ENCODE measurements at regions not wholly inside any gene's neighbourhood (a gene's known extent, or its start where the extent isn't known, plus 50 kb on each side); places are given as distances from the start of the nearest gene placed in this dataset.

- DNase-seq: no peak
- intact Hi-C loops (cut with micrococcal nuclease; ENCODE audit: unreplicated experiment): no loop called here
- no peak overlapping the region for H3K27ac Mint-ChIP-seq (ENCODE audit: unreplicated experiment)
- no peaks in the 10 kb centered on the region for H3K36me3 Mint-ChIP-seq (ENCODE audit: insufficient read depth, unreplicated experiment)
- H3K4me3 Mint-ChIP-seq (ENCODE audit: low read depth, unreplicated experiment): no peak overlapping the region
- H3K27me3 Mint-ChIP-seq (ENCODE audit: unreplicated experiment): no peaks in the 10 kb centered on the region
- no TSS peak for BruUV-seq (replicated peaks)
- no peaks in the 10 kb centered on the region for H3K4me1 Mint-ChIP-seq (ENCODE audit: low read depth, unreplicated experiment)
- no peaks in the 10 kb centered on the region for H3K9me3 Mint-ChIP-seq (ENCODE audit: low read depth, unreplicated experiment)
- CTCF ChIA-PET: no interaction called here
- TF ChIP-seq CTCF (IDR thresholded peaks at IDR 0.05; ENCODE audit: unreplicated experiment): no peak
Measured at GRCh38 chr9:88802533-88802932, 188.7 kb upstream of the S1PR3 start.

GRCh38 chr9:88803546-88804253 lies 187.6 kb upstream of the S1PR3 start:
- no peak for TF ChIP-seq CTCF (IDR thresholded peaks at IDR 0.05; ENCODE audit: unreplicated experiment)
- BruUV-seq (replicated peaks): no TSS peak
- Mint-ChIP-seq H3K27me3 (ENCODE audit: unreplicated experiment) (no peaks in the 10 kb centered on the region), H3K36me3 (ENCODE audit: insufficient read depth, unreplicated experiment) (no peaks in the 10 kb centered on the region), H3K4me1 (ENCODE audit: low read depth, unreplicated experiment) (no peaks in the 10 kb centered on the region), H3K9me3 (ENCODE audit: low read depth, unreplicated experiment) (no peaks in the 10 kb centered on the region), H3K27ac (ENCODE audit: unreplicated experiment) (peak overlapping the region; percentile 28), H3K4me3 (ENCODE audit: low read depth, unreplicated experiment) (no peak overlapping the region)
- intact Hi-C loops (cut with micrococcal nuclease; ENCODE audit: unreplicated experiment): no loop called here
- DNase-seq: peak; percentile 4
- CTCF ChIA-PET: no interaction called here

- CTCF ChIA-PET: no interaction called here
- Mint-ChIP-seq H3K27me3 (ENCODE audit: unreplicated experiment) (no peaks in the 10 kb centered on the region), H3K9me3 (ENCODE audit: low read depth, unreplicated experiment) (no peaks in the 10 kb centered on the region), H3K4me3 (ENCODE audit: low read depth, unreplicated experiment) (no peak overlapping the region), H3K4me1 (ENCODE audit: low read depth, unreplicated experiment) (no peaks in the 10 kb centered on the region), H3K36me3 (ENCODE audit: insufficient read depth, unreplicated experiment) (no peaks in the 10 kb centered on the region), H3K27ac (ENCODE audit: unreplicated experiment) (peak overlapping the region; percentile 28)
- TF ChIP-seq CTCF (IDR thresholded peaks at IDR 0.05; ENCODE audit: unreplicated experiment): no peak
- intact Hi-C loops (cut with micrococcal nuclease; ENCODE audit: unreplicated experiment): no loop called here
- no peak for DNase-seq
- no TSS peak for BruUV-seq (replicated peaks)
Measured at GRCh38 chr9:88804254-88804596, 187.0 kb upstream of the S1PR3 start.

GRCh38 chr9:88805217-88805943 lies 185.9 kb upstream of the S1PR3 start:
- BruUV-seq (replicated peaks): no TSS peak
- intact Hi-C loops (cut with micrococcal nuclease; ENCODE audit: unreplicated experiment): no loop called here

More at GRCh38 chr9:88805217-88805943, 185.9 kb upstream of the S1PR3 start:
- TF ChIP-seq CTCF (IDR thresholded peaks at IDR 0.05; ENCODE audit: unreplicated experiment): no peak
- no peaks in the 10 kb centered on the region for H3K36me3 Mint-ChIP-seq (ENCODE audit: insufficient read depth, unreplicated experiment)
- H3K4me3 Mint-ChIP-seq (ENCODE audit: low read depth, unreplicated experiment): no peak overlapping the region
- H3K9me3 Mint-ChIP-seq (ENCODE audit: low read depth, unreplicated experiment): no peaks in the 10 kb centered on the region
- no peaks in the 10 kb centered on the region for H3K27me3 Mint-ChIP-seq (ENCODE audit: unreplicated experiment)
- H3K27ac Mint-ChIP-seq (ENCODE audit: unreplicated experiment): no peak overlapping the region
- CTCF ChIA-PET: no interaction called here
- no peak for DNase-seq
- H3K4me1 Mint-ChIP-seq (ENCODE audit: low read depth, unreplicated experiment): no peaks in the 10 kb centered on the region

All from Calu3 (cell line).